GM23338 (cell line): ENCODE measurements at regions not wholly inside any gene's neighbourhood (a gene's known extent, or its start where the extent isn't known, plus 50 kb on each side); places are given as distances from the start of the nearest gene placed in this dataset.

Experiments
- ATAC-seq: fragments of 200-7000 bp; cut with Tn5 transposase; 3 replicates; pipeline ENCODE4 v1.9.1; 2020
- DNase-seq: peaks from one replicate; pipeline ENCODE4 v3.0.0-alpha.2; 2015; ENCODE audit warnings: low spot score
- H2AFZ ChIP-seq: fragments of 200-600 bp; sonication (generic); 2 replicates; pipeline ENCODE4 v1.8.0; 2016; ENCODE audit warnings: antibody characterized with exemption, mild to moderate bottlenecking, moderate library complexity
- H3F3A ChIP-seq: fragments of 200-600 bp; sonication (generic); replicated peaks from 2 replicates; pipeline ENCODE4 v1.8.0; 2017; ENCODE audit warnings: antibody characterized with exemption, mixed run types, low read depth
- H3K27ac ChIP-seq: fragments of 200-600 bp; sonication (generic); 2 replicates; pipeline ENCODE4 v1.6.1; 2016; ENCODE audit warnings: low read depth
- H3K27me3 ChIP-seq: fragments of 200-600 bp; sonication (generic); 2 replicates; pipeline ENCODE4 v1.8.0; 2016; ENCODE audit warnings: mild to moderate bottlenecking, mixed run types, moderate library complexity; ENCODE audit not compliant: insufficient read depth
- H3K36me3 ChIP-seq: fragments of 200-600 bp; sonication (generic); 2 replicates; pipeline ENCODE4 v1.8.0; 2016; ENCODE audit warnings: mild to moderate bottlenecking; ENCODE audit not compliant: insufficient read depth
- H3K4me1 ChIP-seq: fragments of 200-600 bp; sonication (generic); 2 replicates; pipeline ENCODE4 v1.8.0; 2016; ENCODE audit warnings: mild to moderate bottlenecking, moderate library complexity; ENCODE audit not compliant: insufficient read depth
- H3K4me2 ChIP-seq: fragments of 200-600 bp; sonication (generic); 2 replicates; pipeline ENCODE4 v1.7.1; 2017; ENCODE audit warnings: mixed run types
- H3K4me3 ChIP-seq: fragments of 200-600 bp; sonication (generic); 2 replicates; pipeline ENCODE4 v1.6.1; 2016; ENCODE audit warnings: mixed run types
- H3K79me2 ChIP-seq: fragments of 200-600 bp; sonication (generic); replicated peaks from 2 replicates; pipeline ENCODE4 v1.8.0; 2017; ENCODE audit warnings: mild to moderate bottlenecking; ENCODE audit not compliant: insufficient read depth
- H3K9me2 ChIP-seq: fragments of 200-600 bp; sonication (generic); 2 replicates; pipeline ENCODE4 v1.8.0; 2017; ENCODE audit not compliant: insufficient read depth
- H4K20me1 ChIP-seq: fragments of 200-600 bp; sonication (generic); replicated peaks from 2 replicates; pipeline ENCODE4 v1.8.0; 2017; ENCODE audit warnings: mild to moderate bottlenecking; ENCODE audit not compliant: insufficient read depth
- H3K27ac Mint-ChIP-seq: 2 replicates; pipeline ENCODE4 v1.8.0; 2020; ENCODE audit warnings: inconsistent platforms, mild to moderate bottlenecking, moderate library complexity, mixed read lengths
- H3K27me3 Mint-ChIP-seq: 3 replicates; pipeline ENCODE4 v1.8.0; 2022; ENCODE audit warnings: low read depth, mild to moderate bottlenecking, moderate library complexity, mixed read lengths, inconsistent platforms; ENCODE audit not compliant: insufficient read depth, poor library complexity
- H3K36me3 Mint-ChIP-seq: 3 replicates; pipeline ENCODE4 v1.8.0; 2021; ENCODE audit warnings: low read depth, mild to moderate bottlenecking, inconsistent platforms, moderate library complexity, mixed read lengths
- H3K4me1 Mint-ChIP-seq: 3 replicates; pipeline ENCODE4 v1.8.0; 2020; ENCODE audit warnings: mild to moderate bottlenecking, inconsistent platforms, mixed read lengths
- H3K4me3 Mint-ChIP-seq: 3 replicates; pipeline ENCODE4 v1.8.0; 2021; ENCODE audit warnings: moderate library complexity, mild to moderate bottlenecking, inconsistent platforms, mixed read lengths
- H3K9me3 Mint-ChIP-seq: 3 replicates; pipeline ENCODE4 v1.8.0; 2020; ENCODE audit warnings: moderate library complexity, mild to moderate bottlenecking, inconsistent platforms, mixed read lengths
- EZH2 ChIP-seq: fragments of 200-600 bp; sonication (generic); IDR thresholded peaks from one replicate; pipeline ENCODE4 v1.8.0; 2017; ENCODE audit warnings: antibody characterized with exemption, mild to moderate bottlenecking, low read depth; ENCODE audit not compliant: unreplicated experiment
- EZH2phosphoT487 ChIP-seq: fragments of 200-600 bp; sonication (generic); IDR thresholded peaks from one replicate; pipeline ENCODE4 v1.8.1; 2018; ENCODE audit warnings: antibody characterized with exemption; ENCODE audit not compliant: unreplicated experiment
- JUNB ChIP-seq: IDR thresholded peaks from one replicate; pipeline ENCODE4 v1.6.1; 2016; ENCODE audit warnings: antibody characterized with exemption; ENCODE audit not compliant: unreplicated experiment
- NANOG ChIP-seq: IDR thresholded peaks from 2 replicates; pipeline ENCODE4 v1.6.1; 2016; ENCODE audit warnings: antibody characterized with exemption, borderline replicate concordance
- POLR2AphosphoS5 ChIP-seq: IDR thresholded peaks from 2 replicates; pipeline ENCODE4 v1.6.1; 2016; ENCODE audit warnings: antibody characterized with exemption, low read depth
- STAT1 ChIP-seq: IDR thresholded peaks from one replicate; pipeline ENCODE4 v1.6.1; 2016; ENCODE audit warnings: antibody characterized with exemption; ENCODE audit not compliant: unreplicated experiment
- ZNF114 ChIP-seq: fragments of 250-450 bp; sonication (Bioruptor Pico); IDR thresholded peaks from 2 replicates; pipeline ENCODE4 v1.5.0; 2020; ENCODE audit warnings: mild to moderate bottlenecking, moderate library complexity
- ZNF331 ChIP-seq: fragments of 250-450 bp; sonication (Bioruptor Pico); IDR thresholded peaks from 2 replicates; pipeline ENCODE4 v1.5.0; 2020; ENCODE audit warnings: low read depth, mild to moderate bottlenecking, moderate library complexity
- TF ChIP-seq, protein P1 (sequence below): IDR thresholded peaks from 2 replicates; pipeline ENCODE4 v1.6.1; 2016; ENCODE audit warnings: antibody characterized with exemption
- TF ChIP-seq, protein P2 (sequence below), 2 experiments: fragments of 200-600 bp in 1 of 2; sonication (generic) in 1 of 2; conservative IDR thresholded peaks; 2 replicates each; pipeline versions ENCODE4 v1.5.1 to v1.6.1; 2016 to 2017; ENCODE audit warnings: antibody characterized with exemption in 2 of 2, low read depth in 2 of 2, mild to moderate bottlenecking in 2 of 2, moderate library complexity in 1 of 2
- TF ChIP-seq, protein P3 (sequence below): fragments of 250-450 bp; sonication (Bioruptor Pico); IDR thresholded peaks from 2 replicates; pipeline ENCODE4 v1.5.0; 2020; ENCODE audit warnings: mild to moderate bottlenecking, moderate library complexity

DNA sequence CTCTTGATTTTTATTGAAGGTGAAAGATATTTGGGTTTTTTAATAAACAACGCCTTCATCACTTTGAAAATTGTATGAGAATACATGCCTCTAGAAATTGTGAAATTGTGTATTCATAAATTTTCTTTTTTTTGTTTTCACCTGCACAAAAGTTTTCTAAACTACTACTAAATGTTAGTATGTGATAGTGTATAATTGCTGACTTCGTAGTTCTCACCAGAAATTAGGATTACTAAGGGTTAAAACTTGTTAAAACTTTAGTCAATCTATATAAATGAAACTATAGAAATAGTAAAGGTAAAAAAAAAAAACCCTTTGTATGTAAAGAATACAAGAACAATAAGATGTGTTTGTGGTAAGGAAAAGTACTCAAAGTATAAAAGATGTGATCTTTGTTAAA, 496.5 kb upstream of the ATP2B1 start:
- no peaks in the 10 kb centered on the region for H3K4me1 ChIP-seq
- Mint-ChIP-seq H3K27me3 (peaks cover 2% of the 10 kb centered on the region), H3K9me3 (peaks cover 24% of the 10 kb centered on the region), H3K36me3 (peaks cover 18% of the 10 kb centered on the region; the same call in 2 of the 3 replicates), H3K4me1 (no peaks in the 10 kb centered on the region), H3K27ac (no peak overlapping the region), H3K4me3 (no peak overlapping the region)
- H3K4me3 ChIP-seq: no peak overlapping the region
- no peaks in the 10 kb centered on the region for H3F3A ChIP-seq
- ATAC-seq: no peak
- no peak overlapping the region for H2AFZ ChIP-seq
- TF ChIP-seq JUNB (no peak), POLR2AphosphoS5 (no peak), ZNF114 (CRISPR knock-in tag) (no peak)
- H3K79me2 ChIP-seq: no peaks in the 10 kb centered on the region
- H3K9me2 ChIP-seq: no peaks in the 10 kb centered on the region
- no peaks in the 10 kb centered on the region for H3K27me3 ChIP-seq
- DNase-seq: no peak
- no peaks in the 10 kb centered on the region for H4K20me1 ChIP-seq
- H3K4me2 ChIP-seq: no peak overlapping the region
- H3K36me3 ChIP-seq: 0 out of 2 replicates have a peak, but pooled peaks cover 2% of the 10 kb centered on the region
- no peak overlapping the region for H3K27ac ChIP-seq

DNA sequence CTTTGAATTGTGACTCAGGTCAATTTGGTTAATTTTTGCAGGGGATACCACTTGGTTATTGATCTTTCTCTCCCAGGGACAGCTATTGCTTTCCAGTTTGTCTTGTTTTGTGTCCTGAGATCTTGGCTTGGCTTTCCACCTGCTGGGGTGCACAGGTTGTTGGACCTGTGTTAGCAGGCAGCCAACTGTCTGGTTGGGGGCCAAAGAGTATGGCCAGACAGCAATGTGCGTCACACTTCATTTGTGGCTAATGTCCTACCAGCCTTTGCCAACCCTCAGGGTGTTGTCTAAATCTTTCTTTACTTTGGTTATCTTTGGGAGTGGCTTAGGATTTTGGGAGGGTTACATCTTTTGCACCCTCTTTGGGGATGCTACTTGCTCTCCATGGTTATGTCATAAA, 494.9 kb upstream of the ATP2B1 start:
- ATAC-seq: no peak
- no peak overlapping the region for H2AFZ ChIP-seq
- no peak for TF ChIP-seq STAT1
- TF ChIP-seq JUNB: no peak
- TF ChIP-seq EZH2: no peak
- no peak for TF ChIP-seq NANOG
- no peak for TF ChIP-seq ZNF331 (CRISPR knock-in tag)
- TF ChIP-seq, protein P1, sequence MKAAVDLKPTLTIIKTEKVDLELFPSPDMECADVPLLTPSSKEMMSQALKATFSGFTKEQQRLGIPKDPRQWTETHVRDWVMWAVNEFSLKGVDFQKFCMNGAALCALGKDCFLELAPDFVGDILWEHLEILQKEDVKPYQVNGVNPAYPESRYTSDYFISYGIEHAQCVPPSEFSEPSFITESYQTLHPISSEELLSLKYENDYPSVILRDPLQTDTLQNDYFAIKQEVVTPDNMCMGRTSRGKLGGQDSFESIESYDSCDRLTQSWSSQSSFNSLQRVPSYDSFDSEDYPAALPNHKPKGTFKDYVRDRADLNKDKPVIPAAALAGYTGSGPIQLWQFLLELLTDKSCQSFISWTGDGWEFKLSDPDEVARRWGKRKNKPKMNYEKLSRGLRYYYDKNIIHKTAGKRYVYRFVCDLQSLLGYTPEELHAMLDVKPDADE: no peak
- no peak for TF ChIP-seq ZNF114 (CRISPR knock-in tag)
- TF ChIP-seq EZH2phosphoT487: no peak
- TF ChIP-seq, protein P2, sequence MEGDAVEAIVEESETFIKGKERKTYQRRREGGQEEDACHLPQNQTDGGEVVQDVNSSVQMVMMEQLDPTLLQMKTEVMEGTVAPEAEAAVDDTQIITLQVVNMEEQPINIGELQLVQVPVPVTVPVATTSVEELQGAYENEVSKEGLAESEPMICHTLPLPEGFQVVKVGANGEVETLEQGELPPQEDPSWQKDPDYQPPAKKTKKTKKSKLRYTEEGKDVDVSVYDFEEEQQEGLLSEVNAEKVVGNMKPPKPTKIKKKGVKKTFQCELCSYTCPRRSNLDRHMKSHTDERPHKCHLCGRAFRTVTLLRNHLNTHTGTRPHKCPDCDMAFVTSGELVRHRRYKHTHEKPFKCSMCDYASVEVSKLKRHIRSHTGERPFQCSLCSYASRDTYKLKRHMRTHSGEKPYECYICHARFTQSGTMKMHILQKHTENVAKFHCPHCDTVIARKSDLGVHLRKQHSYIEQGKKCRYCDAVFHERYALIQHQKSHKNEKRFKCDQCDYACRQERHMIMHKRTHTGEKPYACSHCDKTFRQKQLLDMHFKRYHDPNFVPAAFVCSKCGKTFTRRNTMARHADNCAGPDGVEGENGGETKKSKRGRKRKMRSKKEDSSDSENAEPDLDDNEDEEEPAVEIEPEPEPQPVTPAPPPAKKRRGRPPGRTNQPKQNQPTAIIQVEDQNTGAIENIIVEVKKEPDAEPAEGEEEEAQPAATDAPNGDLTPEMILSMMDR (conservative IDR thresholded peaks at IDR 0.05; ENCODE audit: low read depth in 2 of 2): no peak
- TF ChIP-seq, protein P3, sequence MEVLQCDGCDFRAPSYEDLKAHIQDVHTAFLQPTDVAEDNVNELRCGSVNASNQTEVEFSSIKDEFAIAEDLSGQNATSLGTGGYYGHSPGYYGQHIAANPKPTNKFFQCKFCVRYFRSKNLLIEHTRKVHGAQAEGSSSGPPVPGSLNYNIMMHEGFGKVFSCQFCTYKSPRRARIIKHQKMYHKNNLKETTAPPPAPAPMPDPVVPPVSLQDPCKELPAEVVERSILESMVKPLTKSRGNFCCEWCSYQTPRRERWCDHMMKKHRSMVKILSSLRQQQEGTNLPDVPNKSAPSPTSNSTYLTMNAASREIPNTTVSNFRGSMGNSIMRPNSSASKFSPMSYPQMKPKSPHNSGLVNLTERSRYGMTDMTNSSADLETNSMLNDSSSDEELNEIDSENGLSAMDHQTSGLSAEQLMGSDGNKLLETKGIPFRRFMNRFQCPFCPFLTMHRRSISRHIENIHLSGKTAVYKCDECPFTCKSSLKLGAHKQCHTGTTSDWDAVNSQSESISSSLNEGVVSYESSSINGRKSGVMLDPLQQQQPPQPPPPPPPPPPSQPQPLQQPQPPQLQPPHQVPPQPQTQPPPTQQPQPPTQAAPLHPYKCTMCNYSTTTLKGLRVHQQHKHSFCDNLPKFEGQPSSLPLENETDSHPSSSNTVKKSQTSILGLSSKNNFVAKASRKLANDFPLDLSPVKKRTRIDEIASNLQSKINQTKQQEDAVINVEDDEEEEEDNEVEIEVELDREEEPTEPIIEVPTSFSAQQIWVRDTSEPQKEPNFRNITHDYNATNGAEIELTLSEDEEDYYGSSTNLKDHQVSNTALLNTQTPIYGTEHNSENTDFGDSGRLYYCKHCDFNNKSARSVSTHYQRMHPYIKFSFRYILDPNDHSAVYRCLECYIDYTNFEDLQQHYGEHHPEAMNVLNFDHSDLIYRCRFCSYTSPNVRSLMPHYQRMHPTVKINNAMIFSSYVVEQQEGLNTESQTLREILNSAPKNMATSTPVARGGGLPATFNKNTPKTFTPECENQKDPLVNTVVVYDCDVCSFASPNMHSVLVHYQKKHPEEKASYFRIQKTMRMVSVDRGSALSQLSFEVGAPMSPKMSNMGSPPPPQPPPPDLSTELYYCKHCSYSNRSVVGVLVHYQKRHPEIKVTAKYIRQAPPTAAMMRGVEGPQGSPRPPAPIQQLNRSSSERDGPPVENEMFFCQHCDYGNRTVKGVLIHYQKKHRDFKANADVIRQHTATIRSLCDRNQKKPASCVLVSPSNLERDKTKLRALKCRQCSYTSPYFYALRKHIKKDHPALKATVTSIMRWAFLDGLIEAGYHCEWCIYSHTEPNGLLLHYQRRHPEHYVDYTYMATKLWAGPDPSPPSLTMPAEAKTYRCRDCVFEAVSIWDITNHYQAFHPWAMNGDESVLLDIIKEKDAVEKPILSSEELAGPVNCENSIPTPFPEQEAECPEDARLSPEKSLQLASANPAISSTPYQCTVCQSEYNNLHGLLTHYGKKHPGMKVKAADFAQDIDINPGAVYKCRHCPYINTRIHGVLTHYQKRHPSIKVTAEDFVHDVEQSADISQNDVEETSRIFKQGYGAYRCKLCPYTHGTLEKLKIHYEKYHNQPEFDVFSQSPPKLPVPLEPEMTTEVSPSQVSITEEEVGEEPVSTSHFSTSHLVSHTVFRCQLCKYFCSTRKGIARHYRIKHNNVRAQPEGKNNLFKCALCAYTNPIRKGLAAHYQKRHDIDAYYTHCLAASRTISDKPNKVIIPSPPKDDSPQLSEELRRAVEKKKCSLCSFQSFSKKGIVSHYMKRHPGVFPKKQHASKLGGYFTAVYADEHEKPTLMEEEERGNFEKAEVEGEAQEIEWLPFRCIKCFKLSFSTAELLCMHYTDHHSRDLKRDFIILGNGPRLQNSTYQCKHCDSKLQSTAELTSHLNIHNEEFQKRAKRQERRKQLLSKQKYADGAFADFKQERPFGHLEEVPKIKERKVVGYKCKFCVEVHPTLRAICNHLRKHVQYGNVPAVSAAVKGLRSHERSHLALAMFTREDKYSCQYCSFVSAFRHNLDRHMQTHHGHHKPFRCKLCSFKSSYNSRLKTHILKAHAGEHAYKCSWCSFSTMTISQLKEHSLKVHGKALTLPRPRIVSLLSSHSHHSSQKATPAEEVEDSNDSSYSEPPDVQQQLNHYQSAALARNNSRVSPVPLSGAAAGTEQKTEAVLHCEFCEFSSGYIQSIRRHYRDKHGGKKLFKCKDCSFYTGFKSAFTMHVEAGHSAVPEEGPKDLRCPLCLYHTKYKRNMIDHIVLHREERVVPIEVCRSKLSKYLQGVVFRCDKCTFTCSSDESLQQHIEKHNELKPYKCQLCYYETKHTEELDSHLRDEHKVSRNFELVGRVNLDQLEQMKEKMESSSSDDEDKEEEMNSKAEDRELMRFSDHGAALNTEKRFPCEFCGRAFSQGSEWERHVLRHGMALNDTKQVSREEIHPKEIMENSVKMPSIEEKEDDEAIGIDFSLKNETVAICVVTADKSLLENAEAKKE: no peak
- no peak for TF ChIP-seq POLR2AphosphoS5

More for the DNA sequence above, 494.9 kb upstream of the ATP2B1 start:
- DNase-seq: no peak
- no peak overlapping the region for H3K4me2 ChIP-seq
- H3K9me2 ChIP-seq: no peaks in the 10 kb centered on the region
- no peak overlapping the region for H3K4me3 Mint-ChIP-seq
- no peaks in the 10 kb centered on the region for H4K20me1 ChIP-seq
- no peaks in the 10 kb centered on the region for H3K79me2 ChIP-seq
- H3K4me1 ChIP-seq: peaks cover 13% of the 10 kb centered on the region
- peaks cover 5% of the 10 kb centered on the region; the same call in 2 of the 3 replicates for H3K36me3 Mint-ChIP-seq
- H3K36me3 ChIP-seq: 0 out of 2 replicates have a peak, but pooled peaks cover 2% of the 10 kb centered on the region
- no peak overlapping the region for H3K27ac ChIP-seq
- no peaks in the 10 kb centered on the region for H3K27me3 ChIP-seq
- H3K4me1 Mint-ChIP-seq: peaks cover 12% of the 10 kb centered on the region
- peaks cover 8% of the 10 kb centered on the region for H3K9me3 Mint-ChIP-seq
- H3K4me3 ChIP-seq: no peak overlapping the region
- H3F3A ChIP-seq: no peaks in the 10 kb centered on the region
- H3K27me3 Mint-ChIP-seq: no peaks in the 10 kb centered on the region
- no peak overlapping the region for H3K27ac Mint-ChIP-seq
